Mesendoderm (in vitro differentiated cells): ENCODE measurements at regions not wholly inside any gene's neighbourhood (a gene's known extent, or its start where the extent isn't known, plus 50 kb on each side); places are given as distances from the start of the nearest gene placed in this dataset.

Experiments
- DNase-seq: peaks from one replicate; pipeline ENCODE4 v3.0.0; 2013
- H2AK5ac ChIP-seq: 2 replicates; pipeline ENCODE4 v1.6.1; 2013; ENCODE audit warnings: low read length, inconsistent platforms
- H2BK120ac ChIP-seq: 2 replicates; pipeline ENCODE4 v1.6.1; 2013; ENCODE audit warnings: low read depth, mild to moderate bottlenecking, low read length, moderate library complexity, mixed read lengths
- H2BK15ac ChIP-seq: replicated peaks from 2 replicates; pipeline ENCODE4 v1.6.1; 2013; ENCODE audit warnings: low read depth, mild to moderate bottlenecking, moderate library complexity
- H2BK5ac ChIP-seq: 2 replicates; pipeline ENCODE4 v1.6.1; 2013; ENCODE audit warnings: low read length, inconsistent platforms
- H3K18ac ChIP-seq: 2 replicates; pipeline ENCODE4 v1.6.1; 2013; ENCODE audit warnings: mild to moderate bottlenecking, low read length, mixed read lengths
- H3K23ac ChIP-seq: one replicate; pipeline ENCODE4 v1.6.1; 2013; ENCODE audit warnings: low read length
- H3K27ac ChIP-seq: 2 replicates; pipeline ENCODE4 v1.5.1; 2013; ENCODE audit warnings: low read depth, mild to moderate bottlenecking, inconsistent platforms, low read length, moderate library complexity
- H3K27me3 ChIP-seq: 2 replicates; pipeline ENCODE4 v1.6.1; 2013; ENCODE audit warnings: low read length, control low read depth, mild to moderate bottlenecking, inconsistent platforms; ENCODE audit not compliant: insufficient read depth, poor library complexity
- H3K36me3 ChIP-seq: 2 replicates; pipeline ENCODE4 v1.6.1; 2013; ENCODE audit warnings: low read length, inconsistent platforms; ENCODE audit not compliant: control insufficient read depth, insufficient read depth
- H3K4ac ChIP-seq: one replicate; pipeline ENCODE4 v1.6.1; 2013; ENCODE audit warnings: low read depth, mild to moderate bottlenecking, low read length, moderate library complexity
- H3K4me1 ChIP-seq: 2 replicates; pipeline ENCODE4 v1.6.1; 2013; ENCODE audit warnings: low read depth, low read length, inconsistent platforms; ENCODE audit not compliant: control insufficient read depth
- H3K4me2 ChIP-seq: 2 replicates; pipeline ENCODE4 v1.6.1; 2013; ENCODE audit warnings: low read length
- H3K4me3 ChIP-seq: 2 replicates; pipeline ENCODE4 v1.5.1; 2013; ENCODE audit warnings: mild to moderate bottlenecking, low read length
- H3K56ac ChIP-seq: one replicate; pipeline ENCODE4 v1.6.1; 2013; ENCODE audit warnings: low read length
- H3K79me1 ChIP-seq: 2 replicates; pipeline ENCODE4 v1.6.1; 2013; ENCODE audit warnings: low read length, inconsistent platforms
- H3K79me2 ChIP-seq: 2 replicates; pipeline ENCODE4 v1.6.1; 2013; ENCODE audit warnings: mild to moderate bottlenecking, low read length; ENCODE audit not compliant: control insufficient read depth, insufficient read depth
- H3K9ac ChIP-seq: 2 replicates; pipeline ENCODE4 v1.6.1; 2013; ENCODE audit warnings: low read length, inconsistent platforms
- H4K5ac ChIP-seq: one replicate; pipeline ENCODE4 v1.6.1; 2013; ENCODE audit warnings: low read length
- H4K8ac ChIP-seq: one replicate; pipeline ENCODE4 v1.6.1; 2013; ENCODE audit warnings: low read depth, mild to moderate bottlenecking, control low read depth, low read length, moderate library complexity
- WGBS: extraction: QIAGEN DNeasy Blood & Tissue Kit; methylation state at CpG from one replicate; pipeline ENCODE4 v1.1.7; 2013; ENCODE audit warnings: low lambda C conversion rate, missing lambda C conversion rate; ENCODE audit not compliant: insufficient coverage; ENCODE audit errors: extremely low coverage; 5-methylcytosine and 5-hydroxymethylcytosine counted together

GRCh38 chr10:62689712-62690111 lies 114.8 kb upstream of the ADO start:
- H3K9ac ChIP-seq: no peak overlapping the region
- H3K36me3 ChIP-seq: no peaks in the 10 kb centered on the region
- no peak overlapping the region for H3K27ac ChIP-seq
- no peak overlapping the region for H4K5ac ChIP-seq
- no peak overlapping the region for H2BK5ac ChIP-seq
- H3K79me2 ChIP-seq: no peaks in the 10 kb centered on the region
- H3K4me2 ChIP-seq: no peak overlapping the region
- no peak overlapping the region for H2AK5ac ChIP-seq
- H4K8ac ChIP-seq: no peak overlapping the region
- H2BK15ac ChIP-seq: no peak overlapping the region
- no peak overlapping the region for H3K56ac ChIP-seq
- H3K27me3 ChIP-seq: no peaks in the 10 kb centered on the region
- no peak overlapping the region for H2BK120ac ChIP-seq
- peaks cover 4% of the 10 kb centered on the region for H3K4me1 ChIP-seq
- no peak overlapping the region for H3K23ac ChIP-seq
- H3K18ac ChIP-seq: no peak overlapping the region
- H3K79me1 ChIP-seq: no peaks in the 10 kb centered on the region
- no peak overlapping the region for H3K4me3 ChIP-seq
- DNase-seq: no peak
- H3K4ac ChIP-seq: no peak overlapping the region
- no CpG with 5 or more reads among the region's 5 CpGs for WGBS

DNA sequence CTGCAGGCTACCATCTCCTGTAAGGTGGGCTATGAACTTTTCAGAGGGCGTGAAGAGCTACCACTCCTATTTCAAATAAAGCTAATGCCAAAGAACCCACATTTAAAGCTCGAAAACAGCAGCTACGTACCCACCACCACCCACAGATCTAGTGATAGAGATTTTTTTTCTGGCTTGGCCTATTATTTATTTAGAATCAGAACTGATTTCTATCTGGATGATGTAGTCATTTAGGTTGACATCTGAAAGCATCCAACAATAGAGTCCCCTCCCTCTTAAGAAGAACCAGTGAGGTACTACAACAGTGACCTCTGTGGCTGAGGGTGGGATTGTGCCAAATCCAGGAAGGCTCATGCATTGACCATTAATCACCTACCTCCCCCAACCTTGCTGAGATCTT lies 113.8 kb upstream of the ADO start:
- Histone ChIP-seq H3K27me3 (no peaks in the 10 kb centered on the region), H3K79me1 (no peaks in the 10 kb centered on the region), H3K18ac (no peak overlapping the region), H3K56ac (no peak overlapping the region), H3K36me3 (no peaks in the 10 kb centered on the region), H2BK15ac (no peak overlapping the region), H3K23ac (no peak overlapping the region), H3K4me2 (no peak overlapping the region), H3K27ac (no peak overlapping the region), H2AK5ac (no peak overlapping the region), H3K4me1 (peaks cover 4% of the 10 kb centered on the region), H2BK5ac (no peak overlapping the region), H3K4ac (no peak overlapping the region), H3K9ac (no peak overlapping the region), H2BK120ac (no peak overlapping the region), H3K79me2 (no peaks in the 10 kb centered on the region), H3K4me3 (no peak overlapping the region), H4K5ac (no peak overlapping the region), H4K8ac (no peak overlapping the region)
- DNase-seq: peak; percentile 80
- WGBS: no CpG with 5 or more reads among the region's 3 CpGs

DNA sequence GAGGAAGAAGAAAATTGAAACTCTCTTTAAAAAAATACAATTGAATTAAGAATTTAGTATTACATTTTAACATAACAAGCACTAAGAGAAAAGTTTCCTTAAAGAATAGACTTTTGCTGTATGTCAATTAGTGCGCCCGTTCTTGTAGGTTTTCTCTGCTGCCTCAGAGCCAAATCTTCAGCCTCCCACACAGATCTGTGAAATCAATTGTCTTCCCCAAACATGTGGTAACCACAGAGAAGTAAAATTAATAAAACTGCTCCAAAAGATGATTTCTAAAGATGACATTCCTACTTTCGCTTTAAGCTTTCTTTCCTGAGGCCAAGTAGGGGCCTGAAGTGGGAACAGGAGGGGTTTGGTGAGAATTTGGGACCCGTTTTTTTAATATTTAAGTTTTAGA lies 113.2 kb upstream of the ADO start:
- Histone ChIP-seq H3K36me3 (no peaks in the 10 kb centered on the region), H3K4me3 (no peak overlapping the region), H3K4me1 (peaks cover 4% of the 10 kb centered on the region), H3K79me2 (no peaks in the 10 kb centered on the region), H3K23ac (no peak overlapping the region), H3K4me2 (no peak overlapping the region), H4K5ac (no peak overlapping the region), H3K79me1 (no peaks in the 10 kb centered on the region), H3K27ac (no peak overlapping the region), H2AK5ac (no peak overlapping the region), H3K18ac (no peak overlapping the region), H3K9ac (no peak overlapping the region), H3K27me3 (no peaks in the 10 kb centered on the region), H3K56ac (no peak overlapping the region), H2BK5ac (no peak overlapping the region), H3K4ac (no peak overlapping the region), H4K8ac (no peak overlapping the region), H2BK15ac (no peak overlapping the region), H2BK120ac (no peak overlapping the region)
- WGBS: no CpG with 5 or more reads among the region's 4 CpGs
- no peak for DNase-seq

DNA sequence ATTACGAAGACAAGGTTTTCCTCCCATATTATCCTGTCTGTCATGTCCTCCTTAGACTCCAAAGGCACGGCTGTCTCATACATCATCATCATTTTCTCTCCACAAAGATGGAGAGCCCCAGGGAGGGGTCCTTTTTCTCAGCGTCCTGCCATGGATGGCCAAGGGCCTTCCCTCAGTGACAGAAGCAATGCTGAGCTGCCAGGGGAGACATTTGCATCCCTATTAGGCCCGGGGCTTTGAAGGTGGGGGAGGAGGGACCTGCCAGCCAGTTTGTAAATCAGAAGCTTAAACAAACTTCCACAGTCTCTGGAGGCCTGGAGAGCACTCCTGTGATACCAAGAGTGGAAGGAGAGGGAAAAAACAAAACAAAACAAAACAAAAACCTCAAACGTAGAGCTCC lies 112.4 kb upstream of the ADO start:
- H2AK5ac ChIP-seq: no peak overlapping the region
- no peak overlapping the region for H4K8ac ChIP-seq
- no peaks in the 10 kb centered on the region for H3K79me1 ChIP-seq
- H3K36me3 ChIP-seq: no peaks in the 10 kb centered on the region
- H2BK15ac ChIP-seq: no peak overlapping the region
- no peak overlapping the region for H4K5ac ChIP-seq
- no peak overlapping the region for H3K18ac ChIP-seq
- no peak overlapping the region for H3K9ac ChIP-seq
- H3K79me2 ChIP-seq: no peaks in the 10 kb centered on the region
- peak; percentile 60 for DNase-seq
- no peak overlapping the region for H3K56ac ChIP-seq
- peaks cover 4% of the 10 kb centered on the region for H3K4me1 ChIP-seq
- no peak overlapping the region for H3K27ac ChIP-seq
- H2BK120ac ChIP-seq: no peak overlapping the region
- H3K4ac ChIP-seq: no peak overlapping the region
- H3K27me3 ChIP-seq: no peaks in the 10 kb centered on the region
- H3K23ac ChIP-seq: no peak overlapping the region
- H2BK5ac ChIP-seq: no peak overlapping the region
- no CpG with 5 or more reads among the region's 5 CpGs for WGBS
- H3K4me3 ChIP-seq: no peak overlapping the region
- H3K4me2 ChIP-seq: no peak overlapping the region

DNA sequence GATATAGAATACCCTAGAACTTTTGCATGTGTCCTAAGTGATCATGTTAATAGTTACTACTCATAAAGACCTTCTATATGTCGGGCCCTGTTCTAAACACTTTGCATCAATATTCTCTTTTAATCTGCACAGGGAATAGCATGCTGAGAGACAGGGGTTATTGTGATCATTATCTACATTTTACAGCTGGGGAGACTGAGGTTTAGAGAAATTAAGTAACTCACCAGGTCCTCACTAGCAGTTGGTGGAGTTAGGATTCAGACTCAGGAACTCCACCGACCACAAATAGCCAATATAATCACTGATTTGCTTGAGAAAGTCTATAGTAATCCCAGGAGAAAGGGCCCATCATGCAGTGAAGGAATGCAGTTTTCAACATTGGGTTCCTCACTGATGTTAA lies 111.2 kb upstream of the ADO start:
- no peaks in the 10 kb centered on the region for H3K79me1 ChIP-seq
- H3K9ac ChIP-seq: no peak overlapping the region
- no peak overlapping the region for H4K8ac ChIP-seq
- H2BK5ac ChIP-seq: no peak overlapping the region
- H2BK120ac ChIP-seq: no peak overlapping the region
- H4K5ac ChIP-seq: no peak overlapping the region
- no peak overlapping the region for H3K4ac ChIP-seq
- no peaks in the 10 kb centered on the region for H3K36me3 ChIP-seq
- DNase-seq: no peak
- no peak overlapping the region for H3K18ac ChIP-seq
- H3K56ac ChIP-seq: no peak overlapping the region
- no CpG with 5 or more reads among the region's 2 CpGs for WGBS
- H3K79me2 ChIP-seq: no peaks in the 10 kb centered on the region
- H2AK5ac ChIP-seq: no peak overlapping the region
- H3K4me2 ChIP-seq: no peak overlapping the region
- H3K23ac ChIP-seq: no peak overlapping the region
- no peak overlapping the region for H3K27ac ChIP-seq
- peaks cover 4% of the 10 kb centered on the region for H3K4me1 ChIP-seq
- H2BK15ac ChIP-seq: no peak overlapping the region
- no peak overlapping the region for H3K4me3 ChIP-seq
- H3K27me3 ChIP-seq: no peaks in the 10 kb centered on the region

GRCh38 chr10:62694537-62695126 lies 109.9 kb upstream of the ADO start:
- Histone ChIP-seq H4K8ac (no peak overlapping the region), H3K56ac (no peak overlapping the region), H3K18ac (no peak overlapping the region), H3K23ac (no peak overlapping the region), H4K5ac (no peak overlapping the region), H2AK5ac (no peak overlapping the region), H3K9ac (no peak overlapping the region), H3K79me1 (no peaks in the 10 kb centered on the region), H3K4ac (no peak overlapping the region), H3K4me1 (peaks cover 4% of the 10 kb centered on the region), H3K4me2 (no peak overlapping the region), H2BK5ac (no peak overlapping the region), H3K79me2 (no peaks in the 10 kb centered on the region), H3K4me3 (no peak overlapping the region), H3K27me3 (no peaks in the 10 kb centered on the region), H3K36me3 (no peaks in the 10 kb centered on the region), H2BK15ac (no peak overlapping the region), H2BK120ac (no peak overlapping the region), H3K27ac (no peak overlapping the region)
- DNase-seq: no peak
- no CpG with 5 or more reads among the region's 3 CpGs for WGBS
